ENCODE measurements at regions not wholly inside any gene's neighbourhood (a gene's known extent, or its start where the extent isn't known, plus 50 kb on each side); places are given as distances from the start of the nearest gene placed in this dataset.
"Not testable (repeated sequence)": the region's sequence is repeated elsewhere in the genome, so short reads cannot be mapped to it uniquely, and the experiment has no call there.

- no peak overlapping the region for H3K27ac ChIP-seq
- peaks cover 0 to 4% of the 10 kb centered on the region in 2 donors for H3K27me3 ChIP-seq
- TF ChIP-seq CTCF (IDR thresholded peaks at IDR 0.05), result no peak
- peaks cover 0 to 9% (median 2%) of the 10 kb centered on the region in 4 donors for H3K4me1 ChIP-seq
- DNase-seq, result no peak
- H3K4me3 ChIP-seq, result no peak overlapping the region
- H3K9me3 ChIP-seq, result no peaks in the 10 kb centered on the region
- intact Hi-C loops (cut with DNase I; ENCODE audit: low total_unique reads), result no loop called here
- no peaks in the 10 kb centered on the region for H3K36me3 ChIP-seq
Measured at GRCh38 chr16:87160701-87161337, 156.4 kb downstream of the C16orf95 start.

- H3K4me3 ChIP-seq; H3K9me3 ChIP-seq; H3K36me3 ChIP-seq; H3K4me1 ChIP-seq; intact Hi-C loops (cut with DNase I; ENCODE audit: low total_unique reads); H3K27ac ChIP-seq; H3K27me3 ChIP-seq; DNase-seq: not testable (repeated sequence)
Measured at GRCh38 chr16:87161410-87161809, 155.8 kb downstream of the C16orf95 start.

- intact Hi-C loops (cut with DNase I; ENCODE audit: low total_unique reads), result no loop called here
- Histone ChIP-seq H3K4me3 (no peak overlapping the region), H3K9me3 (peaks cover 0 to under 1% (median 0%) of the 10 kb centered on the region in 3 donors), H3K4me1 (peaks cover 0 to 9% (median 2%) of the 10 kb centered on the region in 4 donors), H3K27me3 (peaks cover 0 to 4% of the 10 kb centered on the region in 2 donors), H3K36me3 (no peaks in the 10 kb centered on the region), H3K27ac (no peak overlapping the region)
- DNase-seq, result no peak
- no peak for TF ChIP-seq CTCF (IDR thresholded peaks at IDR 0.05)
Measured at GRCh38 chr16:87161822-87162676, 155.1 kb downstream of the C16orf95 start.

GRCh38 chr16:87162799-87163198 lies 154.4 kb downstream of the C16orf95 start:
- H3K9me3 ChIP-seq; intact Hi-C loops (cut with DNase I; ENCODE audit: low total_unique reads); H3K4me1 ChIP-seq; H3K4me3 ChIP-seq; H3K36me3 ChIP-seq; DNase-seq; H3K27me3 ChIP-seq; H3K27ac ChIP-seq: not testable (repeated sequence)

GRCh38 chr16:87163637-87164036 lies 153.6 kb downstream of the C16orf95 start:
- Histone ChIP-seq H3K4me3 (no peak overlapping the region), H3K27ac (no peak overlapping the region), H3K9me3 (peaks cover 0 to 6% (median 0%) of the 10 kb centered on the region in 3 donors), H3K4me1 (peaks cover 0 to 9% (median 2%) of the 10 kb centered on the region in 4 donors), H3K27me3 (peaks cover 0 to 4% of the 10 kb centered on the region in 2 donors), H3K36me3 (no peaks in the 10 kb centered on the region)
- intact Hi-C loops (cut with DNase I; ENCODE audit: low total_unique reads), result no loop called here
- DNase-seq, result no peak
- TF ChIP-seq CTCF (IDR thresholded peaks at IDR 0.05), result no peak

GRCh38 chr16:87165151-87165550 lies 152.0 kb downstream of the C16orf95 start:
- Histone ChIP-seq H3K27me3 (peaks cover 0 to 4% of the 10 kb centered on the region in 2 donors), H3K36me3 (no peaks in the 10 kb centered on the region), H3K27ac (no peak overlapping the region), H3K9me3 (peaks cover 0 to 6% (median 0%) of the 10 kb centered on the region in 3 donors), H3K4me3 (no peak overlapping the region), H3K4me1 (peaks cover 0 to 6% (median 2%) of the 10 kb centered on the region in 4 donors)
- intact Hi-C loops (cut with DNase I; ENCODE audit: low total_unique reads), result no loop called here
- TF ChIP-seq CTCF (IDR thresholded peaks at IDR 0.05), result no peak
- DNase-seq, result no peak
